Esophagus squamous epithelium (tissue), 5 donors: ENCODE measurements at regions not wholly inside any gene's neighbourhood (a gene's known extent, or its start where the extent isn't known, plus 50 kb on each side); places are given as distances from the start of the nearest gene placed in this dataset.

Experiments used
- DNase-seq: peaks from one replicate; lab custom pipeline; 2025; lab: John Stamatoyannopoulos, UW
- H3K27ac ChIP-seq, 4 donors: fragments of 200-600 bp; sonication (generic); one replicate each; pipeline ENCODE4 v1.5.1; 2016 to 2019; ENCODE audit warnings: mild to moderate bottlenecking in 1 of 4
- H3K27me3 ChIP-seq, 4 donors: fragments of 200-600 bp; sonication (generic); 1 replicate in 3 of 4; 2 replicates in 1 of 4; pipeline versions ENCODE4 v1.5.1 to v1.6.0; 2017 to 2021; ENCODE audit warnings: antibody characterized with exemption in 1 of 4
- H3K36me3 ChIP-seq, 3 donors: fragments of 200-600 bp; sonication (generic); one replicate each; pipeline ENCODE4 v1.5.1; 2016 to 2019
- H3K4me1 ChIP-seq, 3 donors: fragments of 200-600 bp; sonication (generic); one replicate each; pipeline ENCODE4 v1.5.1; 2017 to 2019
- H3K4me3 ChIP-seq, 4 donors: fragments of 200-600 bp; sonication (generic); 1 replicate in 3 of 4; 2 replicates in 1 of 4; pipeline ENCODE4 v1.5.1; 2016 to 2019; ENCODE audit warnings: mild to moderate bottlenecking in 2 of 4, moderate library complexity in 1 of 4
- H3K9me3 ChIP-seq, 3 donors: fragments of 200-600 bp; sonication (generic); one replicate each; pipeline ENCODE4 v1.5.1; 2016 to 2019
- CTCF ChIP-seq, 6 experiments: fragments of 450-650 bp in 4 of 6; fragments of 200-600 bp in 2 of 6; sonication (generic) in 2 of 6; IDR thresholded peaks; one replicate each; pipeline ENCODE4 v1.5.1; 2016 to 2019; ENCODE audit warnings: antibody characterized with exemption in 6 of 6, mild to moderate bottlenecking in 4 of 6, moderate library complexity in 4 of 6
- POLR2A ChIP-seq, 4 donors: fragments of 450-650 bp; IDR thresholded peaks; one replicate each; pipeline ENCODE4 v1.6.1; 2017; ENCODE audit warnings: antibody characterized with exemption in 4 of 4, mild to moderate bottlenecking in 4 of 4, moderate library complexity in 3 of 4
- WGBS, 2 donors: methylation state at CpG; one replicate each; pipeline ENCODE4 v1.1.5; 2018; 5-methylcytosine and 5-hydroxymethylcytosine counted together
- intact Hi-C: fragments of 100-400 bp; cut with DNase I; formaldehyde crosslinking; loops from one replicate; pipeline ENCODE4 v1.15.0; 2022
- donor health status: DM: yes; HTN: yes; CAD: no.

GRCh38 chrX:1076871-1077651, 135.4 kb downstream of the CRLF2 start:
- intact Hi-C loops: no loop called here
- Histone ChIP-seq H3K36me3 (no peaks in the 10 kb centered on the region), H3K4me3 (no peak overlapping the region), H3K9me3 (peaks cover 0 to 15% (median 6%) of the 10 kb centered on the region in 3 donors), H3K4me1 (no peaks in the 10 kb centered on the region), H3K27ac (no peak overlapping the region), H3K27me3 (no peaks in the 10 kb centered on the region)
- no peak for DNase-seq
- WGBS, 2 donors: 56 to 65% methylated on average over 28 to 29 of the region's 29 CpGs
- TF ChIP-seq CTCF (IDR thresholded peaks at IDR 0.05): no peak
- TF ChIP-seq POLR2A (IDR thresholded peaks at IDR 0.05): no peak

GRCh38 chrX:1075741-1076140, 136.7 kb downstream of the CRLF2 start:
- H3K4me3 ChIP-seq: no peak overlapping the region
- H3K27ac ChIP-seq: no peak overlapping the region
- H3K36me3 ChIP-seq: no peaks in the 10 kb centered on the region
- H3K27me3 ChIP-seq: no peaks in the 10 kb centered on the region
- H3K4me1 ChIP-seq: no peaks in the 10 kb centered on the region
- no peak for DNase-seq
- peaks cover 0 to 15% (median 6%) of the 10 kb centered on the region in 3 donors for H3K9me3 ChIP-seq
- intact Hi-C loops: no loop called here
- 94 to 97% methylated on average over 7 of the region's 7 CpGs for WGBS, 2 donors
- TF ChIP-seq CTCF (IDR thresholded peaks at IDR 0.05) (no peak), POLR2A (IDR thresholded peaks at IDR 0.05) (no peak)

DNA sequence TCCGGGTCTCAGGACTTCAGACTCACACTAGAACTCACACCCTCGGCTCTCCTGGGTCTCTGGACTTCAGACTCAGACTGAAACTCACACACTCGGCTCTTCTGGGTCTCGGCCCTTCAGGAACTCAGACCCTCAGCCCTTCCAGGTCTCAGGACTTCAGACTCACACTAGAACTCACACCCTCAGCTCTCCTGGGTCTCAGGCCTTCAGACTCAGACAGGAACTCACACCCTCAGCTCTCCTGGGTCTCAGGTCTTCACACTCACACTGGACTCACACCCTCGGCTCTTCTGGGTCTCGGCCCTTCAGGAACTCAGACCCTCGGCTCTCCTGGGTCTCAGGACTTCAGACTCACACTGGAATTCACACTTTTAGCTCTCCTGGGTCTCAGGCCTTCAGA, 137.3 kb downstream of the CRLF2 start:
- Histone ChIP-seq H3K27ac (no peak overlapping the region), H3K4me1 (no peaks in the 10 kb centered on the region), H3K27me3 (no peaks in the 10 kb centered on the region), H3K9me3 (peaks cover 0 to 15% (median 6%) of the 10 kb centered on the region in 3 donors), H3K36me3 (no peaks in the 10 kb centered on the region), H3K4me3 (no peak overlapping the region)
- WGBS, 2 donors: 72 to 79% methylated on average over 7 of the region's 7 CpGs
- TF ChIP-seq CTCF (IDR thresholded peaks at IDR 0.05): no peak
- DNase-seq: no peak
- intact Hi-C loops: no loop called here

DNA sequence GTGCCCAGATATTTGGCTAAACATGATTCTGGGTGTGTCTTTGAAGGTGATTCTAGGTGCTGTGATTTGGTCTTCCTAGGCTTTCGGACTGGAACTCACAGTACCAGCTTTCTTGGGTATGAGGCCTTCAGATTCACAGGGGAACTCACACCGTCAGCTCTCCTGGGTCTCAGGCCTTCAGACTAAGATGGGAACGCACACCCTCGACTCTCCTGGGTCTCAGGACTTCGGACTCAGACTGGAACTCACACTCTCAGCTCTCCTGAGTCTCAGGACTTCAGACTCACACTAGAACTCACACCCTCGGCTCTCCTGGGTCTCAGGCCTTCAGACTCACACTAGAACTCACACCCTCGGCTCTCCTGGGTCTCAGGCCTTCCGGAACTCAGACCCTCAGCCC, 137.7 kb downstream of the CRLF2 start:
- H3K9me3 ChIP-seq: peaks cover 0 to 15% (median 6%) of the 10 kb centered on the region in 3 donors
- 45 to 62% methylated on average over 8 of the region's 8 CpGs for WGBS, 2 donors
- H3K27ac ChIP-seq: no peak overlapping the region
- H3K4me3 ChIP-seq: no peak overlapping the region
- no peak for DNase-seq
- H3K27me3 ChIP-seq: no peaks in the 10 kb centered on the region
- H3K36me3 ChIP-seq: no peaks in the 10 kb centered on the region
- no peaks in the 10 kb centered on the region for H3K4me1 ChIP-seq
- intact Hi-C loops: no loop called here
- TF ChIP-seq CTCF (IDR thresholded peaks at IDR 0.05): no peak
- no peak for TF ChIP-seq POLR2A (IDR thresholded peaks at IDR 0.05)

DNA sequence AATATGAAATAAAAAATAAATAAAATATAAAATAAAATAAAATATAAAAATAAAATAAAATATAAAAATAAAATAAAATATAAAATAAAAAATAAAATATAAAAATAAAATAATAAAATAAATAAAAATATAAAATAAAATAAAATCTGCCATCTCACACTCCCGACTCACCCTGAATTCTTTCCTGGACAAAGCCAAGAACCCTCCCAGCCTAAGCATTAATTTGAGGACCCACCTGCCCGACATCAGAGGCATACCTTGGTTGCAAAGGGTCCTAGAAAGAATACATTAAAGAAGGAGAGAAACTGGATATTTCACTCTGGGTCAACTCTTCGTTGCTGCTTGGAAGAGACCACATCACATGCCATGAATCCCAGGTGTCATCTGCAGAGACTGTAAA, 138.3 kb downstream of the CRLF2 start:
- Histone ChIP-seq H3K4me3 (no peak overlapping the region), H3K27me3 (no peaks in the 10 kb centered on the region), H3K27ac (no peak overlapping the region), H3K36me3 (no peaks in the 10 kb centered on the region), H3K9me3 (peaks cover 0 to 15% (median 6%) of the 10 kb centered on the region in 3 donors), H3K4me1 (no peaks in the 10 kb centered on the region)
- DNase-seq: no peak
- 79 to 82% methylated on average over 3 of the region's 3 CpGs for WGBS, 2 donors
- intact Hi-C loops: no loop called here
- no peak for TF ChIP-seq CTCF (IDR thresholded peaks at IDR 0.05)
